Lower leg skin (tissue), 3 donors: ENCODE measurements at regions not wholly inside any gene's neighbourhood (a gene's known extent, or its start where the extent isn't known, plus 50 kb on each side); places are given as distances from the start of the nearest gene placed in this dataset.

Source experiments
- CTCF ChIP-seq, 3 donors: fragments of 450-650 bp; IDR thresholded peaks; one replicate each; pipeline ENCODE4 v1.5.1; 2016; ENCODE audit warnings: antibody characterized with exemption in 3 of 3, mild to moderate bottlenecking in 3 of 3, moderate library complexity in 2 of 3
- POLR2A ChIP-seq, 2 donors: fragments of 450-650 bp; IDR thresholded peaks; one replicate each; pipeline ENCODE4 v1.6.1; 2016 to 2017; ENCODE audit warnings: antibody characterized with exemption in 2 of 2, mild to moderate bottlenecking in 1 of 2, moderate library complexity in 1 of 2

GRCh38 chr3:10568549-10568948 is 63.2 kb upstream of the ATP2B2 start:
- no peak for TF ChIP-seq CTCF (IDR thresholded peaks at IDR 0.05)
- no peak for TF ChIP-seq POLR2A (IDR thresholded peaks at IDR 0.05)
